ENCODE measurements at regions not wholly inside any gene's neighbourhood (a gene's known extent, or its start where the extent isn't known, plus 50 kb on each side); places are given as distances from the start of the nearest gene placed in this dataset.

- CTCF ChIA-PET, result no interaction called here
- no peaks in the 10 kb centered on the region for H3K9me3 ChIP-seq (ENCODE audit: control insufficient read depth in 1 of 2, insufficient read depth in 1 of 2, low read length in 2 of 2)
Observed at GRCh38 chr9:85112933-85113418, 443.4 kb downstream of the NTRK2 start.

GRCh38 chr9:85112391-85112790 is 442.9 kb downstream of the NTRK2 start:
- DNase-seq (no peak), ATAC-seq (ENCODE audit: poor library complexity) (no peak)
- intact Hi-C loops (cut with DNase I, micrococcal nuclease), result no loop called here
- no peak overlapping the region for H3K4me3 ChIP-seq (ENCODE audit: low read length)
- H3K27me3 ChIP-seq (ENCODE audit: control insufficient read depth in 1 of 2, insufficient read depth in 2 of 2, low read length in 2 of 2), result no peaks in the 10 kb centered on the region
- no peaks in the 10 kb centered on the region for H3K9me3 ChIP-seq (ENCODE audit: control insufficient read depth in 1 of 2, insufficient read depth in 1 of 2, low read length in 2 of 2)
- Mint-ChIP-seq H3K9me3 (no peaks in the 10 kb centered on the region), H3K4me1 (ENCODE audit: low read depth) (no peaks in the 10 kb centered on the region), H3K4me3 (no peak overlapping the region), H3K27ac (no peak overlapping the region), H3K27me3 (peaks cover 14% of the 10 kb centered on the region), H3K36me3 (ENCODE audit: low read depth) (no peaks in the 10 kb centered on the region)
- H3K27ac ChIP-seq (ENCODE audit: low read depth in 1 of 2, low read length in 2 of 2), result no peak overlapping the region
- ChIA-PET CTCF (interaction anchor here (0.6 kb wide), 1 partner anchor 33 kb away, joined by 3 read pairs; no protein-coding TSS in a partner anchor), POLR2A (no interaction called here)
- no peaks in the 10 kb centered on the region for H3K4me1 ChIP-seq (ENCODE audit: insufficient read depth, low read length)
- no peak for TF ChIP-seq CTCF (IDR thresholded peaks at IDR 0.05)
- no peaks in the 10 kb centered on the region for H3K36me3 ChIP-seq (ENCODE audit: insufficient read depth, low read length)

More at GRCh38 chr9:85112933-85113418, 443.4 kb downstream of the NTRK2 start:
- H3K27ac Mint-ChIP-seq, result no peak overlapping the region
- H3K4me3 Mint-ChIP-seq, result no peak overlapping the region
- H3K4me1 Mint-ChIP-seq (ENCODE audit: low read depth), result no peaks in the 10 kb centered on the region
- DNase-seq (no peak), ATAC-seq (ENCODE audit: poor library complexity) (no peak)
- no peaks in the 10 kb centered on the region for H3K9me3 Mint-ChIP-seq
- intact Hi-C loops (cut with DNase I, micrococcal nuclease), result no loop called here
- no peaks in the 10 kb centered on the region for H3K4me1 ChIP-seq (ENCODE audit: insufficient read depth, low read length)
- no peak overlapping the region for H3K4me3 ChIP-seq (ENCODE audit: low read length)
- H3K27me3 Mint-ChIP-seq, result peaks cover 14% of the 10 kb centered on the region
- POLR2A ChIA-PET, result no interaction called here
- H3K36me3 Mint-ChIP-seq (ENCODE audit: low read depth), result no peaks in the 10 kb centered on the region
- H3K36me3 ChIP-seq (ENCODE audit: insufficient read depth, low read length), result no peaks in the 10 kb centered on the region
- H3K27ac ChIP-seq (ENCODE audit: low read depth in 1 of 2, low read length in 2 of 2), result no peak overlapping the region
- H3K27me3 ChIP-seq (ENCODE audit: control insufficient read depth in 1 of 2, insufficient read depth in 2 of 2, low read length in 2 of 2), result no peaks in the 10 kb centered on the region
- TF ChIP-seq CTCF (IDR thresholded peaks at IDR 0.05), result no peak

- no peak for ATAC-seq (ENCODE audit: poor library complexity)
- POLR2A ChIA-PET, result no interaction called here
Observed at GRCh38 chr9:85108746-85109145, 439.2 kb downstream of the NTRK2 start.

More at GRCh38 chr9:85108746-85109145, 439.2 kb downstream of the NTRK2 start:
- intact Hi-C loops (cut with DNase I, micrococcal nuclease), result no loop called here
- Mint-ChIP-seq H3K36me3 (ENCODE audit: low read depth) (no peaks in the 10 kb centered on the region), H3K9me3 (peaks cover 2% of the 10 kb centered on the region), H3K4me1 (ENCODE audit: low read depth) (no peaks in the 10 kb centered on the region), H3K27ac (no peak overlapping the region), H3K4me3 (no peak overlapping the region), H3K27me3 (peaks cover 10% of the 10 kb centered on the region)
- no peaks in the 10 kb centered on the region for H3K27me3 ChIP-seq (ENCODE audit: control insufficient read depth in 1 of 2, insufficient read depth in 2 of 2, low read length in 2 of 2)
- CTCF ChIA-PET, result no interaction called here
- H3K4me3 ChIP-seq (ENCODE audit: low read length), result no peak overlapping the region
- DNase-seq, result no peak
- no peaks in the 10 kb centered on the region for H3K36me3 ChIP-seq (ENCODE audit: insufficient read depth, low read length)
- no peak overlapping the region for H3K27ac ChIP-seq (ENCODE audit: low read depth in 1 of 2, low read length in 2 of 2)
- no peaks in the 10 kb centered on the region for H3K9me3 ChIP-seq (ENCODE audit: control insufficient read depth in 1 of 2, insufficient read depth in 1 of 2, low read length in 2 of 2)
- no peak for TF ChIP-seq CTCF (IDR thresholded peaks at IDR 0.05)
- no peaks in the 10 kb centered on the region for H3K4me1 ChIP-seq (ENCODE audit: insufficient read depth, low read length)
